Astrocyte of the spinal cord (primary cell): ENCODE measurements at regions not wholly inside any gene's neighbourhood (a gene's known extent, or its start where the extent isn't known, plus 50 kb on each side); places are given as distances from the start of the nearest gene placed in this dataset.

Source experiments
- DNase-seq: peaks from one replicate; pipeline ENCODE4 v3.0.0; 2011; ENCODE audit warnings: low read depth, low spot score
- H3K4me3 ChIP-seq: 2 replicates; pipeline ENCODE4 v1.5.1; 2011; ENCODE audit warnings: low read depth, mild to moderate bottlenecking, low read length, moderate library complexity
- in situ Hi-C: cut with HindIII; loops from 2 replicates; pipeline ENCODE4 v1.10.0; 2017; ENCODE audit warnings: low sequenced_read_pairs
- TF ChIP-seq, protein P1 (sequence below): IDR thresholded peaks from 2 replicates; pipeline ENCODE4 v1.5.1; 2012; ENCODE audit warnings: low read depth, mild to moderate bottlenecking, low read length, inconsistent platforms

DNA sequence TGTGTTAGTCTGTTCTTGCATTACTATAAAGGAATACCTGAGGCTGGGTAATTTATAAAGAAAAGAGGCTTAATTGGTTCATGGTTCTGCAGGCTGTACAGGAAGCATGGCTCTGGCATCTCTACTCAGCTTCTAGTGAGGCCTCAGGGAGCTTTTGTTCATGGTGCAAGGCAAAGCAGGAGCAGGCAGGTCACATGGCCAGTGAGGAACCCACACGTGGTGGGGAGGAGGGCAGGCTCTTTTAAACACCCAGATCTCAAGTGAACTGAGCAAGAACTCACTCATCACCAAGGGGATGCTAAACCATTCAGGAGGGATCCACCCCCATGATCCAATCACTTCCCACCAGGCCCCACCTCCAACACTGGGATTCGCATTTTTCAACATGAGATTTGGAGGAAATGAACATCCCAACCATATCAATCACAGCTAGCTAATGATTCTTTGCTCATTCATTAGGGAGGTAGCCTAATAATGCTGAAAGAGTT, 51.4 kb upstream of the RAP1A start:
- DNase-seq = no peak
- in situ Hi-C loops = no loop called here
- TF ChIP-seq, protein P1, sequence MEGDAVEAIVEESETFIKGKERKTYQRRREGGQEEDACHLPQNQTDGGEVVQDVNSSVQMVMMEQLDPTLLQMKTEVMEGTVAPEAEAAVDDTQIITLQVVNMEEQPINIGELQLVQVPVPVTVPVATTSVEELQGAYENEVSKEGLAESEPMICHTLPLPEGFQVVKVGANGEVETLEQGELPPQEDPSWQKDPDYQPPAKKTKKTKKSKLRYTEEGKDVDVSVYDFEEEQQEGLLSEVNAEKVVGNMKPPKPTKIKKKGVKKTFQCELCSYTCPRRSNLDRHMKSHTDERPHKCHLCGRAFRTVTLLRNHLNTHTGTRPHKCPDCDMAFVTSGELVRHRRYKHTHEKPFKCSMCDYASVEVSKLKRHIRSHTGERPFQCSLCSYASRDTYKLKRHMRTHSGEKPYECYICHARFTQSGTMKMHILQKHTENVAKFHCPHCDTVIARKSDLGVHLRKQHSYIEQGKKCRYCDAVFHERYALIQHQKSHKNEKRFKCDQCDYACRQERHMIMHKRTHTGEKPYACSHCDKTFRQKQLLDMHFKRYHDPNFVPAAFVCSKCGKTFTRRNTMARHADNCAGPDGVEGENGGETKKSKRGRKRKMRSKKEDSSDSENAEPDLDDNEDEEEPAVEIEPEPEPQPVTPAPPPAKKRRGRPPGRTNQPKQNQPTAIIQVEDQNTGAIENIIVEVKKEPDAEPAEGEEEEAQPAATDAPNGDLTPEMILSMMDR = no peak
- H3K4me3 ChIP-seq = no peak overlapping the region
